ENCODE measurements at regions not wholly inside any gene's neighbourhood (a gene's known extent, or its start where the extent isn't known, plus 50 kb on each side); places are given as distances from the start of the nearest gene placed in this dataset.

- dilution Hi-C loops (cut with MboI; ENCODE audit: extremely low pct_ligation_motif_present, low sequenced_read_pairs) = no loop called here
- H3K27ac ChIP-seq (ENCODE audit: control insufficient read depth, insufficient read depth, low read length) = no peak overlapping the region
- no peaks in the 10 kb centered on the region for H3K4me1 ChIP-seq (ENCODE audit: control insufficient read depth, extremely low read depth, insufficient read depth, low read length)
- H3K4me3 ChIP-seq (ENCODE audit: control insufficient read depth in 2 of 3, extremely low read depth in 1 of 3, insufficient read depth in 2 of 3, low read depth in 1 of 3, low read length in 3 of 3) = no peak overlapping the region
- H3K36me3 ChIP-seq (ENCODE audit: control insufficient read depth in 2 of 2, extremely low read depth in 1 of 2, insufficient read depth in 2 of 2, low read length in 2 of 2) = no peaks in the 10 kb centered on the region
- no peaks in the 10 kb centered on the region for H3K27me3 ChIP-seq (ENCODE audit: control insufficient read depth, extremely low read depth, insufficient read depth, low read length)
- H3K79me2 ChIP-seq (ENCODE audit: control insufficient read depth, insufficient read depth, low read length) = no peaks in the 10 kb centered on the region
- no peaks in the 10 kb centered on the region for H3K9me1 ChIP-seq (ENCODE audit: control insufficient read depth, extremely low read depth, insufficient read depth, low read length)
- FAIRE-seq (no peak), DNase-seq (ENCODE audit: low read depth, low spot score) (no peak)
- H4K20me1 ChIP-seq (ENCODE audit: control insufficient read depth, extremely low read depth, insufficient read depth, low read length) = no peaks in the 10 kb centered on the region
- no peak overlapping the region for H3K9ac ChIP-seq (ENCODE audit: control insufficient read depth, extremely low read depth, insufficient read depth, low read length)
- H2AFZ ChIP-seq (ENCODE audit: control insufficient read depth, low read length) = no peak overlapping the region
- H3K9me3 ChIP-seq (ENCODE audit: control insufficient read depth, low read depth, low read length) = no peaks in the 10 kb centered on the region
- H3K4me2 ChIP-seq (ENCODE audit: control insufficient read depth, extremely low read depth, insufficient read depth, low read depth, low read length) = no peak overlapping the region
- TF ChIP-seq EZH2 (IDR thresholded peaks at IDR 0.05; ENCODE audit: low read length) (no peak), CTCF (optimal IDR thresholded peaks at IDR 0.05 in 1 of 3, IDR thresholded peaks at IDR 0.05 in 1 of 3, conservative IDR thresholded peaks at IDR 0.05 in 1 of 3; ENCODE audit: extremely low read depth in 1 of 3, insufficient read depth in 2 of 3, low read length in 3 of 3) (no peak)
Observed at GRCh38 chr9:27818348-27818747, 245.1 kb upstream of the C9orf72 start.

GRCh38 chr9:27828908-27829307, 255.6 kb upstream of the C9orf72 start:
- dilution Hi-C loops (cut with MboI; ENCODE audit: extremely low pct_ligation_motif_present, low sequenced_read_pairs) = no loop called here
- no peak overlapping the region for H3K27ac ChIP-seq (ENCODE audit: control insufficient read depth, insufficient read depth, low read length)

More at GRCh38 chr9:27828908-27829307, 255.6 kb upstream of the C9orf72 start:
- FAIRE-seq = no peak
- H3K4me2 ChIP-seq (ENCODE audit: control insufficient read depth, extremely low read depth, insufficient read depth, low read depth, low read length) = no peak overlapping the region
- H3K79me2 ChIP-seq (ENCODE audit: control insufficient read depth, insufficient read depth, low read length) = no peaks in the 10 kb centered on the region
- H3K9me1 ChIP-seq (ENCODE audit: control insufficient read depth, extremely low read depth, insufficient read depth, low read length) = no peaks in the 10 kb centered on the region
- H3K4me1 ChIP-seq (ENCODE audit: control insufficient read depth, extremely low read depth, insufficient read depth, low read length) = no peaks in the 10 kb centered on the region
- H2AFZ ChIP-seq (ENCODE audit: control insufficient read depth, low read length) = no peak overlapping the region
- no peaks in the 10 kb centered on the region for H3K36me3 ChIP-seq (ENCODE audit: control insufficient read depth in 2 of 2, extremely low read depth in 1 of 2, insufficient read depth in 2 of 2, low read length in 2 of 2)
- no peak for DNase-seq (ENCODE audit: low read depth, low spot score)
- H3K9ac ChIP-seq (ENCODE audit: control insufficient read depth, extremely low read depth, insufficient read depth, low read length) = no peak overlapping the region
- H3K9me3 ChIP-seq (ENCODE audit: control insufficient read depth, low read depth, low read length) = no peaks in the 10 kb centered on the region
- H3K4me3 ChIP-seq (ENCODE audit: control insufficient read depth in 2 of 3, extremely low read depth in 1 of 3, insufficient read depth in 2 of 3, low read depth in 1 of 3, low read length in 3 of 3) = no peak overlapping the region
- no peak for TF ChIP-seq EZH2 (IDR thresholded peaks at IDR 0.05; ENCODE audit: low read length)
- no peak for TF ChIP-seq CTCF (optimal IDR thresholded peaks at IDR 0.05 in 1 of 3, IDR thresholded peaks at IDR 0.05 in 1 of 3, conservative IDR thresholded peaks at IDR 0.05 in 1 of 3; ENCODE audit: extremely low read depth in 1 of 3, insufficient read depth in 2 of 3, low read length in 3 of 3)
- no peaks in the 10 kb centered on the region for H4K20me1 ChIP-seq (ENCODE audit: control insufficient read depth, extremely low read depth, insufficient read depth, low read length)
- no peaks in the 10 kb centered on the region for H3K27me3 ChIP-seq (ENCODE audit: control insufficient read depth, extremely low read depth, insufficient read depth, low read length)

Data from keratinocyte (primary cell).